ENCODE measurements at regions not wholly inside any gene's neighbourhood (a gene's known extent, or its start where the extent isn't known, plus 50 kb on each side); places are given as distances from the start of the nearest gene placed in this dataset.

DNA sequence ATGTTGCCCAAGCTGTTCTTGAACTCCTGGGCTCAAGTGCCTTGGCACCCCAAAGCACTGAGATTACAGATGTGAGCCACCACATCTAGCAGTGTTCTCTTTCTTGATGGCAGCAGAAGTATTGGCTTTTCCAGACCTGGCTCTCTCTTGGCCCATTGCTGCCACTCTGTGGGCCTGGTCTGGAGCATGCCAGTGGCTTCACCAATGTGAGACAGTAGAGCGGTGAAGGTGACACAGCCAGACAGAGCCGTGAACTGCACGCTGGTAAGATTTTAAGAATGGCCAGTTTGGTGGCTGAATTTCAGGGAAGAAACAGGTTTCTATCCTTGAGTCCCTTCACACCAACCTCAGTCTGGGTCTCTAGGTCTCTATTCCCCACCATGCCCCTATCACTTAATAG is 552.7 kb upstream of the NRP1 start:
- Histone ChIP-seq H3K9me3 (no peaks in the 10 kb centered on the region), H3K4me3 (no peak overlapping the region), H3K36me3 (ENCODE audit: insufficient read depth in 1 of 2, low read depth in 1 of 2) (no peaks in the 10 kb centered on the region), H3K27ac (no peak overlapping the region), H3K4me1 (no peaks in the 10 kb centered on the region), H3K27me3 (ENCODE audit: insufficient read depth in 3 of 3, low read length in 2 of 3) (no peaks in the 10 kb centered on the region)
- DNase-seq (no peak), ATAC-seq (no peak)
- intact Hi-C loops (cut with DNase I), result no loop called here
- TF ChIP-seq, protein P1, sequence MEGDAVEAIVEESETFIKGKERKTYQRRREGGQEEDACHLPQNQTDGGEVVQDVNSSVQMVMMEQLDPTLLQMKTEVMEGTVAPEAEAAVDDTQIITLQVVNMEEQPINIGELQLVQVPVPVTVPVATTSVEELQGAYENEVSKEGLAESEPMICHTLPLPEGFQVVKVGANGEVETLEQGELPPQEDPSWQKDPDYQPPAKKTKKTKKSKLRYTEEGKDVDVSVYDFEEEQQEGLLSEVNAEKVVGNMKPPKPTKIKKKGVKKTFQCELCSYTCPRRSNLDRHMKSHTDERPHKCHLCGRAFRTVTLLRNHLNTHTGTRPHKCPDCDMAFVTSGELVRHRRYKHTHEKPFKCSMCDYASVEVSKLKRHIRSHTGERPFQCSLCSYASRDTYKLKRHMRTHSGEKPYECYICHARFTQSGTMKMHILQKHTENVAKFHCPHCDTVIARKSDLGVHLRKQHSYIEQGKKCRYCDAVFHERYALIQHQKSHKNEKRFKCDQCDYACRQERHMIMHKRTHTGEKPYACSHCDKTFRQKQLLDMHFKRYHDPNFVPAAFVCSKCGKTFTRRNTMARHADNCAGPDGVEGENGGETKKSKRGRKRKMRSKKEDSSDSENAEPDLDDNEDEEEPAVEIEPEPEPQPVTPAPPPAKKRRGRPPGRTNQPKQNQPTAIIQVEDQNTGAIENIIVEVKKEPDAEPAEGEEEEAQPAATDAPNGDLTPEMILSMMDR (IDR thresholded peaks at IDR 0.05), result no peak
- 95% methylated on average over 3 of the region's 3 CpGs for WGBS, 3 donors

DNA sequence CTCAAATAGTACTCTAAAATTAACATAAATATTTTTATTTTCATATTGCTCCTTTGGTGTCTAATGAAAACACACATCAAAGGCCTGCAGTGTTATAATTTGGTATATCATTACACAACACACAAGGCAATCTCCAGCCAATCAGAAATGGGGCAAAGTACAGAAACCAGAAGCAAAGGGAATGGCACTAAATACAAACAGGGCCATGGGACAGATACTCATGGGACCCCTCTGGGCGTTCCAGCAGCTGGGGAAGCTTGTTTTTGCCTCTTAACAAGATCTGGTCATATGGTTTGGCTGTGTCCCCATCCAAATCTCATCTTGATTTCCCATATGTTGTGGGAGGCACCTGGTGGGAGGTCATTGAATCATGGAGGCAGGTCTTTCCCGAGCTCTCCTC is 551.8 kb upstream of the NRP1 start:
- H3K9me3 ChIP-seq, result no peaks in the 10 kb centered on the region
- 58 to 80% (median 79%) methylated on average over 2 of the region's 2 CpGs for WGBS, 3 donors
- H3K27ac ChIP-seq, result no peak overlapping the region
- H3K4me3 ChIP-seq, result no peak overlapping the region
- DNase-seq (no peak), ATAC-seq (no peak)
- intact Hi-C loops (cut with DNase I), result no loop called here
- no peaks in the 10 kb centered on the region for H3K4me1 ChIP-seq
- no peaks in the 10 kb centered on the region for H3K27me3 ChIP-seq (ENCODE audit: insufficient read depth in 3 of 3, low read length in 2 of 3)
- H3K36me3 ChIP-seq (ENCODE audit: insufficient read depth in 1 of 2, low read depth in 1 of 2), result no peaks in the 10 kb centered on the region
- TF ChIP-seq, protein P1 (IDR thresholded peaks at IDR 0.05), result no peak

DNA sequence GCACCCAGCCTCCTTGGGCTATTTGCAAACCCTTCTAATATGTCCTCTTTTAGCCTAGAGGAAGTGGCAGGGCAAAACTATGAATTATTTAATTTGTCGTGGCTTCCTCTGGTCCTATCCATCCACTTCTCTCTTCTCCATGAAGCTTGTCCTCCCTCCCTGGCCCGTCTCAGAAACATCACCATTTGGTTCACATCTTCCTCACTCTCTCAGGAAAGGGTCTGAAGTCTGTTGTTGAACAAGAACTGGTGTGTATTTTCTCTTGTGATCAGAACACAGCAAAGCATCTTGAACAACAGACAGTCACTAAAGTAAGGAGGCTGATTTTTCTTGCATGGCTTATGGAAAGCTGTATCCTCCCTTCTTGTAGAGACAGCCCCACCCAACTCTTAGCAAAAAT is 550.1 kb upstream of the NRP1 start:
- 72 to 82% (median 80%) methylated on average over 2 of the region's 2 CpGs for WGBS, 3 donors
- no peak for DNase-seq
- TF ChIP-seq, protein P1 (IDR thresholded peaks at IDR 0.05), result no peak
- Histone ChIP-seq H3K27ac (no peak overlapping the region), H3K4me3 (no peak overlapping the region), H3K36me3 (ENCODE audit: insufficient read depth in 1 of 2, low read depth in 1 of 2) (no peaks in the 10 kb centered on the region), H3K27me3 (ENCODE audit: insufficient read depth in 3 of 3, low read length in 2 of 3) (no peaks in the 10 kb centered on the region), H3K4me1 (no peaks in the 10 kb centered on the region), H3K9me3 (no peaks in the 10 kb centered on the region)
- intact Hi-C loops (cut with DNase I), result no loop called here
- no peak for ATAC-seq

DNA sequence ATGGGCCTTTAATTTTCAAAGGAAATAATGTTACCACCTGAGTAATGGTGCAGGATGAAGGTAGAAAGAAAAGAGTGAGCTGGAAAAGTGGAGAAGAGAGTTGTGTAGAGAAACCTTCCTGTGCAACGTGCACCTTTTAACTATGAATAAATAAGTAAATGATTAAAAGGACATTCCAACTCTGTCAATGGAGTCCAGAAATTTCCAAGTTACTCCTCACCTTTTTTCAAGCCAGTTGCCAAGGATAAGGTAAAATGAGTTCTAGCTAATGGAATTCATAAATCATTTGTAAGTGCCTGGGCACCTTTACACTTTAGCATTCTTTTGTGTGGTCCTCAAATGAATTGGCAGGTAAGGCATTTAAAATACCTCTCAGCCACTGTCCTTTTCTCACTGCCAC is 549.4 kb upstream of the NRP1 start:
- ATAC-seq (no peak), DNase-seq (no peak)
- TF ChIP-seq, protein P1 (IDR thresholded peaks at IDR 0.05), result no peak
- Histone ChIP-seq H3K36me3 (ENCODE audit: insufficient read depth in 1 of 2, low read depth in 1 of 2) (no peaks in the 10 kb centered on the region), H3K4me3 (no peak overlapping the region), H3K27me3 (ENCODE audit: insufficient read depth in 3 of 3, low read length in 2 of 3) (no peaks in the 10 kb centered on the region), H3K4me1 (no peaks in the 10 kb centered on the region), H3K9me3 (no peaks in the 10 kb centered on the region), H3K27ac (no peak overlapping the region)
- intact Hi-C loops (cut with DNase I), result no loop called here
- 94 to 96% (median 96%) methylated on average over 1 of the region's 1 CpG for WGBS, 3 donors

DNA sequence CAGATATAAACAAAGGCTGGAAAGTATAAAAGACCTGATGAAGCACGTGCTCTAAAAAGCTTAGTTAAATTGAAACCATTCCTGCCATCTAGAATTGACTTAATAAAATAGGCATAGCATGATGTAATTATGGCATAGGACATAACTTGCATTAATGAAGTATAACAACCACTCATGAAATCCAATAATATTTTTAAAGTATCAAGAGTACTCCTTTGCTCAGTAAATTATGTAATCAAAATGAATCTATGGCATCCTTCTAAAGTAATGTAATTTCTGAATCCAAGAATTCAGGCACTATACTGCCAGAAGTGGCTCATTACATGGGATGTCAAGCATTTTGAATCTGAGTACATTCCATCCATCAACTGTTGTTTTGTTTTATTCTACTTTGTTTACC is 548.5 kb upstream of the NRP1 start:
- ATAC-seq (no peak), DNase-seq (no peak)
- WGBS, 3 donors, result 90 to 94% (median 91%) methylated on average over 1 of the region's 1 CpG
- intact Hi-C loops (cut with DNase I), result no loop called here
- no peaks in the 10 kb centered on the region for H3K27me3 ChIP-seq (ENCODE audit: insufficient read depth in 3 of 3, low read length in 2 of 3)
- no peak overlapping the region for H3K4me3 ChIP-seq
- H3K9me3 ChIP-seq, result no peaks in the 10 kb centered on the region
- TF ChIP-seq, protein P1 (IDR thresholded peaks at IDR 0.05), result no peak
- no peaks in the 10 kb centered on the region for H3K4me1 ChIP-seq
- no peaks in the 10 kb centered on the region for H3K36me3 ChIP-seq (ENCODE audit: insufficient read depth in 1 of 2, low read depth in 1 of 2)
- no peak overlapping the region for H3K27ac ChIP-seq

All from psoas muscle (tissue), 7 donors.